Activated CD4-positive, alpha-beta T cell treated with anti-CD3 and anti-CD28 coated beads for 36 hours (primary cell): ENCODE measurements at regions not wholly inside any gene's neighbourhood (a gene's known extent, or its start where the extent isn't known, plus 50 kb on each side); places are given as distances from the start of the nearest gene placed in this dataset.

Source experiments
- ATAC-seq: fragments of 200-7000 bp; cut with Tn5 transposase; one replicate; pipeline ENCODE4 v1.10.0; 2021; ENCODE audit warnings: mild to moderate bottlenecking, moderate library complexity
- CTCF ChIA-PET: fragments of 350-600 bp; sonication (Branson Sonifier 250); formaldehyde crosslinking; loops from one replicate; lab custom pipeline; 2021; ENCODE audit warnings: antibody characterized with exemption; lab: Charles Lee
- POLR2A ChIA-PET: fragments of 350-600 bp; sonication (Branson Sonifier 250); formaldehyde crosslinking; loops from one replicate; lab custom pipeline; 2021; ENCODE audit warnings: antibody characterized with exemption, inconsistent platforms; lab: Charles Lee
- DNase-seq: peaks from one replicate; pipeline ENCODE4 v3.0.0-alpha.2; 2020
- H3K27ac Mint-ChIP-seq: one replicate; pipeline ENCODE4 v1.8.0; 2021; ENCODE audit warnings: mixed read lengths
- H3K27me3 Mint-ChIP-seq: one replicate; pipeline ENCODE4 v1.8.0; 2021; ENCODE audit warnings: mixed read lengths
- H3K36me3 Mint-ChIP-seq: one replicate; pipeline ENCODE4 v1.8.0; 2021; ENCODE audit warnings: low read depth, mixed read lengths
- H3K4me1 Mint-ChIP-seq: one replicate; pipeline ENCODE4 v1.8.0; 2021; ENCODE audit warnings: mixed read lengths
- H3K4me3 Mint-ChIP-seq: one replicate; pipeline ENCODE4 v1.8.0; 2021; ENCODE audit warnings: mild to moderate bottlenecking, moderate library complexity, mixed read lengths
- H3K9me3 Mint-ChIP-seq: one replicate; pipeline ENCODE4 v1.8.0; 2021; ENCODE audit warnings: low read depth, mixed read lengths
- intact Hi-C, 2 experiments: fragments of 100-400 bp; cut with DNase I in 1 of 2; cut with micrococcal nuclease in 1 of 2; formaldehyde crosslinking; loops; one replicate each; pipeline versions ENCODE4 v1.14.2 to v1.15.1; 2022 to 2024; cut with DNase I, micrococcal nuclease

GRCh38 chr14:56885825-56886224, 75.5 kb upstream of the OTX2 start:
- intact Hi-C loops = no loop called here
- CTCF ChIA-PET = interaction anchor here (0.5 to 1.0 kb wide), 2 partner anchors 10 to 104 kb away, joined by 3 to 4 read pairs; no protein-coding TSS in a partner anchor
- H3K27me3 Mint-ChIP-seq = peaks cover 31% of the 10 kb centered on the region
- POLR2A ChIA-PET = no interaction called here
- ATAC-seq (no peak), DNase-seq (no peak)
- no peaks in the 10 kb centered on the region for H3K36me3 Mint-ChIP-seq
- no peak overlapping the region for H3K27ac Mint-ChIP-seq
- no peak overlapping the region for H3K4me3 Mint-ChIP-seq
- no peaks in the 10 kb centered on the region for H3K4me1 Mint-ChIP-seq
- H3K9me3 Mint-ChIP-seq = no peaks in the 10 kb centered on the region

GRCh38 chr14:56884617-56885016, 74.3 kb upstream of the OTX2 start:
- DNase-seq (no peak), ATAC-seq (no peak)
- Mint-ChIP-seq H3K27me3 (peaks cover 32% of the 10 kb centered on the region), H3K4me3 (no peak overlapping the region), H3K27ac (no peak overlapping the region), H3K9me3 (no peaks in the 10 kb centered on the region), H3K4me1 (no peaks in the 10 kb centered on the region), H3K36me3 (no peaks in the 10 kb centered on the region)
- POLR2A ChIA-PET = no interaction called here
- intact Hi-C loops = no loop called here
- CTCF ChIA-PET = interaction anchor here (0.6 to 1.0 kb wide), 3 partner anchors 19 to 1107 kb away, joined by 3 to 4 read pairs (median 3); no protein-coding TSS in a partner anchor

- no peak overlapping the region for H3K27ac Mint-ChIP-seq
- no peaks in the 10 kb centered on the region for H3K9me3 Mint-ChIP-seq
Measured at GRCh38 chr14:56881181-56881580, 70.9 kb upstream of the OTX2 start.

GRCh38 chr14:56878766-56879165, 68.5 kb upstream of the OTX2 start:
- intact Hi-C loops = no loop called here
- Mint-ChIP-seq H3K27ac (no peak overlapping the region), H3K27me3 (peaks cover 24% of the 10 kb centered on the region), H3K4me1 (no peaks in the 10 kb centered on the region), H3K9me3 (no peaks in the 10 kb centered on the region), H3K4me3 (no peak overlapping the region), H3K36me3 (no peaks in the 10 kb centered on the region)
- no peak for DNase-seq
- CTCF ChIA-PET = interaction anchor here (0.7 to 0.8 kb wide), 2 partner anchors 387 to 419 kb away, joined by 3 read pairs; no protein-coding TSS in a partner anchor
- POLR2A ChIA-PET = no interaction called here
- no peak for ATAC-seq

More at GRCh38 chr14:56881181-56881580, 70.9 kb upstream of the OTX2 start:
- Mint-ChIP-seq H3K27me3 (peaks cover 30% of the 10 kb centered on the region), H3K4me1 (no peaks in the 10 kb centered on the region), H3K4me3 (no peak overlapping the region), H3K36me3 (no peaks in the 10 kb centered on the region)
- intact Hi-C loops = no loop called here
- no peak for ATAC-seq
- no peak for DNase-seq
- CTCF ChIA-PET = interaction anchor here (0.7 kb wide), 1 partner anchor 1878 kb away, joined by 3 read pairs; no protein-coding TSS in a partner anchor
- POLR2A ChIA-PET = no interaction called here

- Mint-ChIP-seq H3K27ac (no peak overlapping the region), H3K4me3 (no peak overlapping the region), H3K27me3 (peaks cover 15% of the 10 kb centered on the region), H3K4me1 (no peaks in the 10 kb centered on the region), H3K9me3 (no peaks in the 10 kb centered on the region), H3K36me3 (no peaks in the 10 kb centered on the region)
- ChIA-PET CTCF (no interaction called here), POLR2A (no interaction called here)
- intact Hi-C loops = no loop called here
- ATAC-seq = no peak
- DNase-seq = no peak
Measured at GRCh38 chr14:56875104-56875675, 64.9 kb upstream of the OTX2 start.

GRCh38 chr14:56874375-56874774, 64.1 kb upstream of the OTX2 start:
- Mint-ChIP-seq H3K27ac (no peak overlapping the region), H3K4me3 (no peak overlapping the region), H3K36me3 (no peaks in the 10 kb centered on the region), H3K9me3 (no peaks in the 10 kb centered on the region), H3K27me3 (peaks cover 12% of the 10 kb centered on the region), H3K4me1 (no peaks in the 10 kb centered on the region)
- POLR2A ChIA-PET = no interaction called here
- ATAC-seq (no peak), DNase-seq (peak; percentile 23)
- CTCF ChIA-PET = no interaction called here
- intact Hi-C loops = loop anchor here in 1 of 2 experiments (5.0 kb wide), 1 partner anchor 382 kb away; no protein-coding TSS in a partner anchor

GRCh38 chr14:56870336-56870735, 60.1 kb upstream of the OTX2 start:
- CTCF ChIA-PET = no interaction called here
- no peak for ATAC-seq
- H3K4me1 Mint-ChIP-seq = no peaks in the 10 kb centered on the region
- no peak overlapping the region for H3K27ac Mint-ChIP-seq
- intact Hi-C loops = loop anchor here in 1 of 2 experiments (5.0 kb wide), 1 partner anchor 378 kb away; no protein-coding TSS in a partner anchor
- POLR2A ChIA-PET = no interaction called here
- no peak overlapping the region for H3K4me3 Mint-ChIP-seq
- H3K9me3 Mint-ChIP-seq = no peaks in the 10 kb centered on the region
- peaks cover 2% of the 10 kb centered on the region for H3K27me3 Mint-ChIP-seq
- DNase-seq = no peak
- no peaks in the 10 kb centered on the region for H3K36me3 Mint-ChIP-seq

GRCh38 chr14:56868660-56869059, 58.4 kb upstream of the OTX2 start:
- POLR2A ChIA-PET = no interaction called here
- H3K9me3 Mint-ChIP-seq = no peaks in the 10 kb centered on the region
- no peak for DNase-seq
- no peak overlapping the region for H3K4me3 Mint-ChIP-seq
- H3K4me1 Mint-ChIP-seq = no peaks in the 10 kb centered on the region
- H3K36me3 Mint-ChIP-seq = no peaks in the 10 kb centered on the region
- ATAC-seq = no peak
- H3K27me3 Mint-ChIP-seq = peaks cover 2% of the 10 kb centered on the region
- CTCF ChIA-PET = no interaction called here
- intact Hi-C loops = no loop called here
- no peak overlapping the region for H3K27ac Mint-ChIP-seq

- ChIA-PET CTCF (no interaction called here), POLR2A (no interaction called here)
- no peak overlapping the region for H3K27ac Mint-ChIP-seq
- DNase-seq (no peak), ATAC-seq (no peak)
- H3K36me3 Mint-ChIP-seq = no peaks in the 10 kb centered on the region
- H3K27me3 Mint-ChIP-seq = peaks cover 15% of the 10 kb centered on the region
- H3K4me3 Mint-ChIP-seq = no peak overlapping the region
- intact Hi-C loops = no loop called here
- no peaks in the 10 kb centered on the region for H3K4me1 Mint-ChIP-seq
- H3K9me3 Mint-ChIP-seq = no peaks in the 10 kb centered on the region
Measured at GRCh38 chr14:56862836-56863235, 52.6 kb upstream of the OTX2 start.

GRCh38 chr14:56860441-56860840, 50.2 kb upstream of the OTX2 start:
- no peaks in the 10 kb centered on the region for H3K36me3 Mint-ChIP-seq
- intact Hi-C loops = no loop called here
- H3K4me1 Mint-ChIP-seq = no peaks in the 10 kb centered on the region
- ChIA-PET CTCF (interaction anchor here (0.7 kb wide), 1 partner anchor 369 kb away, joined by 4 read pairs; no protein-coding TSS in a partner anchor), POLR2A (no interaction called here)
- H3K4me3 Mint-ChIP-seq = no peak overlapping the region
- H3K9me3 Mint-ChIP-seq = no peaks in the 10 kb centered on the region
- no peak for ATAC-seq
- no peak for DNase-seq
- peaks cover 27% of the 10 kb centered on the region for H3K27me3 Mint-ChIP-seq
- H3K27ac Mint-ChIP-seq = no peak overlapping the region
